Dendritic cell treated with granulocyte-macrophage colony-stimulating factor and Interleukin-4, amounts not matched to agents 40 ng/mL and 50 ng/mL, for 4 days (primary cell): ENCODE measurements at regions not wholly inside any gene's neighbourhood (a gene's known extent, or its start where the extent isn't known, plus 50 kb on each side); places are given as distances from the start of the nearest gene placed in this dataset.

Experiments
- H3K27ac Mint-ChIP-seq: one replicate; pipeline ENCODE4 v1.8.0; 2022; ENCODE audit warnings: mild to moderate bottlenecking, mixed read lengths
- H3K27me3 Mint-ChIP-seq: one replicate; pipeline ENCODE4 v1.8.0; 2022; ENCODE audit warnings: mild to moderate bottlenecking, mixed read lengths
- H3K36me3 Mint-ChIP-seq: one replicate; pipeline ENCODE4 v1.8.0; 2022; ENCODE audit warnings: low read depth, mixed read lengths
- H3K4me1 Mint-ChIP-seq: one replicate; pipeline ENCODE4 v1.8.0; 2022; ENCODE audit warnings: low read depth, mixed read lengths
- H3K4me3 Mint-ChIP-seq: one replicate; pipeline ENCODE4 v1.8.0; 2022; ENCODE audit warnings: mild to moderate bottlenecking, moderate library complexity, mixed read lengths
- H3K9me3 Mint-ChIP-seq: one replicate; pipeline ENCODE4 v1.8.0; 2022; ENCODE audit warnings: mixed read lengths
- intact Hi-C: fragments of 100-400 bp; cut with micrococcal nuclease; formaldehyde crosslinking; loops from one replicate; pipeline ENCODE4 v1.15.0; 2022

DNA sequence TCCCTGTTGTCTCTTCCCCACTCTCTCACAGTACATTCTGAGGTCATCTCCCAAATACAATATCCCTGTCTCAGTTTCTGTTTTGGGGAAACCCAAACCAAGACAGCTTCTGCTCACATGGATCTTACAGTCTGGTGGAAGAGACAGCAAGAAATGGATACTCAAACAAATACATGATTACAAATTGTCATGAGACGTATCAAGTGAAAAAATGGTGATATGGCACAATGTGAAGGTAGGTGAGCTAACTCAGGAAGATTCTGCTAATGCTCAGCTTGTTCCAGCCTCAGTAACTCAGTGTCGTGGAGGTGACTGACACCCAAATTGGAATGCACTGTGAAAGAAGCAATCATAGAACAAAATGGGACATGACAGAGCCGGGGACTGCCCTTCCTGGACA, 68.3 kb downstream of the CHST1 start:
- H3K9me3 Mint-ChIP-seq = no peaks in the 10 kb centered on the region

DNA sequence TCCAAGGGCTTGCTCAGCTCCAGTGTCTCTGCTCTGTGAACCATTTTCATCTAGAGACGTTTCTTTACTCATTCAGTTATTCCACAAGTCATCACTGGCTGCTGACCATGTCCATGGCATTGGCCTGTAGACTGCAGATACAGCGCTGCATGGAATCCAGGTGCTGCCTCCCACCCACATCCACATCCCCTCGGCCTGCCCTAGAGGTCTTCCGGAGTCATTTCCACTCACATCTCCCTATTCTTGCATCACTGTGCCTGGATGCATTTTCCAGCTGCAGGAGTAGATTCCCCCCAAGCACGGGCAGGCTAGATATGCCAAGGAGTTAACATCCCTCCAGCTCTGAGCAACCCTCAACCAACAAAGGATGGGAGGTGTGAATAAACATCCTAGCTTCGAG, 68.9 kb downstream of the CHST1 start:
- intact Hi-C loops = no loop called here
- no peaks in the 10 kb centered on the region for H3K36me3 Mint-ChIP-seq
- no peaks in the 10 kb centered on the region for H3K4me1 Mint-ChIP-seq
- H3K9me3 Mint-ChIP-seq = no peaks in the 10 kb centered on the region
- peaks cover 19% of the 10 kb centered on the region for H3K27me3 Mint-ChIP-seq
- no peak overlapping the region for H3K27ac Mint-ChIP-seq
- no peak overlapping the region for H3K4me3 Mint-ChIP-seq

More for the DNA sequence above, 68.3 kb downstream of the CHST1 start:
- peaks cover 19% of the 10 kb centered on the region for H3K27me3 Mint-ChIP-seq
- H3K27ac Mint-ChIP-seq = no peak overlapping the region
- H3K4me1 Mint-ChIP-seq = no peaks in the 10 kb centered on the region
- no peak overlapping the region for H3K4me3 Mint-ChIP-seq
- H3K36me3 Mint-ChIP-seq = no peaks in the 10 kb centered on the region
- intact Hi-C loops = no loop called here

DNA sequence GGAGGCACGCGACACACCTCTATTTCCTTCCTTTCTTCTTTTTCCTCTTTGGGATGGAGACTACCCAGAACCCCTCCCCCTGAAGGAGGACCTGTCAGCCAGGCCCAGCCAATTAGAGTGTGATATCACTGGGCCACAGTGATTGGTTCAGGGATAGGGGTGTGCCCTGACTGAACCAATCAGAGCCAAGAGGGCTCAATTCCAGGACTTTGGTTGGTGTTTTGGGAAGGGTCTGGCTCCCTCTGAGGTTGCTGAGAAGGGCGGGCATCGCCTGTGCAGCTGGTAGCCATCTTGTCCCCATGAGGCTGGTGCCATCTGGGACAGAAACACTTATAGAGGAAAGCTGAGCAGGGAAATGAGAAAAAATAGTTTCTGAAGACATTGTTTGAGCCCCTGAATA, 71.4 kb downstream of the CHST1 start:
- Mint-ChIP-seq H3K9me3 (no peaks in the 10 kb centered on the region), H3K4me1 (no peaks in the 10 kb centered on the region)
- intact Hi-C loops = no loop called here

DNA sequence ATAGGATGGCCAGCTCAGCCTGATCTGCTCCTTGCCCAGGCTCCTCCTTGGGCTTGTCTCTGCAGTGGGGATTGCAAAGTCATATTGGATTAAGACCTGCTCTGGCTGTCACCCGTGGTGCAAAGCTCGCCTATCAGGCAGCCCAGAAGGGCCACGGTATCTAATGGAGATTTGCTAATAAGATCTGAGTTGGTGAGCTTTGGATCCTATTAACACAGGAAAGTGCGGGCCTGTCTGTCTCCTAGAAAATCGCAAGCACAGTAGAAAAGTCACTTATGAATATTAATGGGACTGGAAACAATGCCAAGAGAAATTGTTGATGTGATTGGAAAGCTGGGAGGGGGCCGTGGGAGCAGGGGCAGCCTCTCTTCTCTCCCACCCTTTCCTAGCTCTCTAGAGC, 72.8 kb downstream of the CHST1 start:
- no peaks in the 10 kb centered on the region for H3K4me1 Mint-ChIP-seq
- H3K27me3 Mint-ChIP-seq = peaks cover 10% of the 10 kb centered on the region
- intact Hi-C loops = no loop called here
- H3K36me3 Mint-ChIP-seq = no peaks in the 10 kb centered on the region
- no peaks in the 10 kb centered on the region for H3K9me3 Mint-ChIP-seq
- H3K4me3 Mint-ChIP-seq = no peak overlapping the region
- H3K27ac Mint-ChIP-seq = no peak overlapping the region

More for the DNA sequence above, 71.4 kb downstream of the CHST1 start:
- H3K27ac Mint-ChIP-seq = no peak overlapping the region
- H3K36me3 Mint-ChIP-seq = no peaks in the 10 kb centered on the region
- peaks cover 14% of the 10 kb centered on the region for H3K27me3 Mint-ChIP-seq
- no peak overlapping the region for H3K4me3 Mint-ChIP-seq

DNA sequence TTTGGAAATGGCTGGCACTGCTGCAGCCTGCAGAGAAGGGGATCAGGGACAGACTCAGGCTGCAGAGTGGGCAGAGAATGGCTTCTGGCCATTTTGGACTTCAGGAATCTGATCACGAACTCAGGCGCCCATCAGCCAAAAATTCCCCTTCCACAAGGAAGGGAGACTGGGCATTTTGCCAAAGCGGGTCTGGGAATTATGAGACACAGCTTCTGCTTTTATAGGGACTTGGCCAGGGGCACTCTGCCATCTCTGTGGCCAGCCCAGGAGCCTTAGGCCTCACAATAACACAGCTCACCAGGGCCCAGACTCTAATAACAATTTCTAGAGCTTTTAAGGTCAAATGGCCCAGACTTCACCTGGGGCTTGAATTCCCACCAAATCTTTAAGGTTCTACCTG, 74.7 kb downstream of the CHST1 start:
- Mint-ChIP-seq H3K4me1 (no peaks in the 10 kb centered on the region), H3K27me3 (peaks cover 15% of the 10 kb centered on the region), H3K27ac (no peak overlapping the region), H3K9me3 (no peaks in the 10 kb centered on the region), H3K4me3 (no peak overlapping the region), H3K36me3 (no peaks in the 10 kb centered on the region)
- intact Hi-C loops = no loop called here

DNA sequence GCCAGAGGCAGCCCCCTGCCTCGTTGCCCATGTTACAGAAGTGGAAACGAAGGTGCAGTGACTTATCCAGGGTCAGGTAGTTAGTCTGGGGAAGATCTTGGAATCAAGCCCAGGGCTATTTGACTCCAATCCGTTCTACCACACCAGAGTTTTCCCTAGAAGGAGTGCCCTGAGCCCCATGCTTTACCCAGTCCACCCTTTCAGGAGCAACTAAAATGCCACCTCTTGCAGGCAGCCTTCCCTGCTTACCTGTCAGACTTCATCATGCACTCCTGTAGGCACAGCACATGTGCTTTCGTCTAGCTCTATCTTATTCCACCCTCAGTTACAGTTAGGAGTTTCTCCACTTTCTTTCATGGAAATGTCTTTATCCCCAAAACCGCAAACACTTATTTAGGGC, 80.2 kb downstream of the CHST1 start:
- Mint-ChIP-seq H3K4me1 (no peaks in the 10 kb centered on the region), H3K36me3 (no peaks in the 10 kb centered on the region), H3K9me3 (no peaks in the 10 kb centered on the region), H3K4me3 (no peak overlapping the region), H3K27me3 (peaks cover 21% of the 10 kb centered on the region), H3K27ac (no peak overlapping the region)
- intact Hi-C loops = no loop called here

DNA sequence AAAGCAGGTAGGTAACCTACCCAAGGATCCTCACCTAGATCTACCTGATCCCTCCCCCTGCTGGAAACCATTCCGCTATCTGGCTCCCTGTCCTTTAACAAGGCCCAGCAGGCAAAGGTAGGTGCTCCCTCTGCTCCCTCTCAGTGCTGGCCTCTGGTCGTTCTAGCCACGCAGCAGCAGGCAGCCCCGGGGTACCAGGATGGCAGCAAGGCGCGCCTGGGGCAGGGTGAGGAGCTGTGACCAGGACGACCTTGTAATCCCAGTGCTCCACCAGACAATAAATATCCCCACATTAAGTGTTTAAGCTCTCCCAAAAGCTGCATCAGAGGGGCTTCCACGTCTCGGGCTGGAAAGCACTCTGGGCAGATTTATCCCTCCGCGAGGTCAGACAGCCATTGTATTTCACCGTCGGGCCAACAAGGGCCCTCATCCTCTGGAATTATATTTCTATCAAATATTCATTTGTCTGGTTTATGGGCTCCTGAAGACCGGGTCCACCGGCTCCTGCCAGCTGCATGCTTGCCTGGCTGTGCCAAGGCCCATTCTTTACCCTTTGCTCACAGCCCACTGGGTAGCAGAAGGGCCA, 81.3 kb downstream of the CHST1 start:
- H3K9me3 Mint-ChIP-seq = no peaks in the 10 kb centered on the region
- H3K27me3 Mint-ChIP-seq = peaks cover 21% of the 10 kb centered on the region
- H3K4me3 Mint-ChIP-seq = no peak overlapping the region
- H3K36me3 Mint-ChIP-seq = no peaks in the 10 kb centered on the region
- intact Hi-C loops = no loop called here
- H3K4me1 Mint-ChIP-seq = no peaks in the 10 kb centered on the region
- H3K27ac Mint-ChIP-seq = no peak overlapping the region

DNA sequence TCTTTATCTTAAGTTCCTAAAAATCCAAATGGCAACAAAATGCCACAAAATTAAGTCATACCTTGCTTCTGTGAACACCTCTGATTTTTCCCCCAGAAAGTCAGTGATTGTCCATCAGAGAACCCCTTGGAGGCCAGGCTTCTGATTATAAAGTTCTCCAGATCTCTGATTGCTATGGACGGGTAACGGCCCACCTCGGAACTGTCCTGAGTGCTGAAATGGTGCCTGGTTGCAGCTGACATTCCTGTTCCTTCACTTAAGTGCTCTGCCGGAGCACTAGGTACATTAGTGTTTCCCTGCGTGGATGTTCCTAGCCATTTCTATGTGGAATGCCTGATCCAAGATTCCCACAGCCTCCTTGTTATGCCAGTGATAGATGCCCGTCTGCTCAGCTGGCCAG, 85.0 kb downstream of the CHST1 start:
- Mint-ChIP-seq H3K27me3 (peaks cover 12% of the 10 kb centered on the region), H3K27ac (no peak overlapping the region), H3K36me3 (no peaks in the 10 kb centered on the region), H3K4me3 (no peak overlapping the region), H3K9me3 (no peaks in the 10 kb centered on the region), H3K4me1 (no peaks in the 10 kb centered on the region)
- intact Hi-C loops = no loop called here

DNA sequence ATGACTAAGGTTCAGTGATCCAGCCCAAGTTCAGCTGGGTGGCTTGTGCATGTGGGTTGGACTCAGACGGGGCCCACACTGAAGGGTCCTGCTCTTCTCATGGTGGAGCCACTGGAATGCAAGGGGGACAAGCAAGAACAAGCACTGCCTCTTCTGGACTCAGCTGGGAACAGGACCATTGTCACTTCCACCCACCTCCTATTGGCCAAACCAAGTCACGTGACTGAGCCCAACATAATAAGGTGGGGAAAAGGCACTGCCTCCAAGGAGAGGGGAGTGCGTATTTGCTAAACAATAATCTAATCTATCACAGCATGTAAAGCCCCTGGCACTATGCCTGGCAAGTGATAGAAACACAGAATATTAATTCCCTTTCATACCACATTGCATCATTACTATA, 87.1 kb downstream of the CHST1 start:
- Mint-ChIP-seq H3K27me3 (peaks cover 8% of the 10 kb centered on the region), H3K27ac (no peak overlapping the region), H3K36me3 (no peaks in the 10 kb centered on the region), H3K4me1 (no peaks in the 10 kb centered on the region), H3K4me3 (no peak overlapping the region), H3K9me3 (no peaks in the 10 kb centered on the region)
- intact Hi-C loops = no loop called here

DNA sequence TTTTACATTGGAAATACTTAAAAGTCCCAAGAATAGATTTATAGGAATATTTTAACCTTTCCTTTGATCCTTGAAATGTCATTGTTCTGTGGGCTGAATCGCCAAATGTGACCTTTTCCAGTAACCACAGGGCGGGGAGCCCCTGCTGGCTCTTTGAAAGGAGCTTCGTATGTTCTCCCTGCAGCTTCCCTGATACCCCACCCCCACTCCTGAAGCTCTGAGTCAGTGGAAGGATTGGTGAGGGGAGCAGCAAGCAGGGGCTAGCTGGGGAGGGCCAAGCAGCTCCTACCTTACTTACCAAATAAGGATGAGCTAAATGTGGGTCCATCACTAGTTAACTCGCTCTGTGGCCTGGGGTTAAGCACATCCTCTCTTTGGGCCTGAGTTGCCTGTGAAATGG, 87.7 kb downstream of the CHST1 start:
- no peaks in the 10 kb centered on the region for H3K36me3 Mint-ChIP-seq
- no peak overlapping the region for H3K4me3 Mint-ChIP-seq
- no peaks in the 10 kb centered on the region for H3K4me1 Mint-ChIP-seq
- H3K27me3 Mint-ChIP-seq = peaks cover 8% of the 10 kb centered on the region
- no peak overlapping the region for H3K27ac Mint-ChIP-seq
- no peaks in the 10 kb centered on the region for H3K9me3 Mint-ChIP-seq
- intact Hi-C loops = no loop called here

DNA sequence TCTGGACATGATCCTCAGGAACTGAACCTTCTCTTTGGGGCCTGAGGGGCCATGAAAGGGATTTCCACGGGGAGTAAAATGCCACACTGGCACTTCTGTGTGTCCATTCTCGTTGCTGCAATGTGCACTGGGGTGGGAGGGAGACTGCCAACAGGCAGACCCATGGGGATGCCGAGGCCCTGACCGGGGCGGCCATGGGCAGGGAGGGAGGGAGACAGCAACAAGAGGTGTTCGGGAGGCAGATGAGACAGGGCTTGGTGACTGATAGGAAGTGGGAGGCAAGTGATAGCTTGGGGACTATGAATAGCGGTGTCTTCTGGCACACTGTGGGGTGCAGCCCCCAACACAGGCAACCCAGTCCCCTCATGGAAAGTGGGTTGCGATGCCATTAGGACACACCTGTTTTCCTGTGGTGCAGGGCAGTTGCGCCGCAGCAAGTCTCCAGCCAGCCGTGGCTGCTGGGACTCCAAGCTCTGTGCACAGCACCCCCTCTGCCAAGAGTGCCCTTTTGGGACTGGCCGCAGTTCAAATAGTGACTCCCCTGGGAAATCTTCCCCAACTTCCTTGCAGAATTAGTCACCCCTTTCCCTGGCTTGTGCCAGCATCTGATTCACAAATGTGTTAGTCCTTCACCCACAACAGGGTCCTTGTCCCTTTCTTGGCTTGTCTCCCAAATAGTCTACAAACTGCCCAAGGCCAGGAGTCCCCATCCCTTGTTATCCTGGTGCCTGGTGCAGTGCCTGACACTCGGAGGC, 88.8 kb downstream of the CHST1 start:
- H3K36me3 Mint-ChIP-seq = no peaks in the 10 kb centered on the region
- H3K27me3 Mint-ChIP-seq = peaks cover 5% of the 10 kb centered on the region
- intact Hi-C loops = no loop called here
- H3K27ac Mint-ChIP-seq = no peak overlapping the region
- no peaks in the 10 kb centered on the region for H3K4me1 Mint-ChIP-seq
- H3K9me3 Mint-ChIP-seq = no peaks in the 10 kb centered on the region
- H3K4me3 Mint-ChIP-seq = no peak overlapping the region

DNA sequence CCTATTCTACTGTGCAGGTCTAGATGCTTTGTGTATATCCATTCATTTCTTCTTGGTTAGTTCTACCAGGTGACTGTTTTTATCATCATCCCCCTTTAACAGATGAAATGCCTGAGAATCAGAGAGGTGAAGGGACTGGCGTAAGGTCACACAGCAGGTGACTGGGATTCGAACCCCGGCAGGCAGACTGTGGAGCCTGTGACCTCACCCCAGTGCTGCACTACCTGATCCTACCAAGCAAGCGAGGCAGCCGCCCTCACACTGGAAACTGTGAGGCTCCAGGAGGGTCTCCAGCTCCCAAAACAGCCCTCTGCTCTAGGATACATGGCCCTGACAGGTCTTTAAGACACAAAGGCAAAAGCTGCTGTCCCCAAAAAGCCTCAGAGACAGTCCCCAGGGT, 91.7 kb downstream of the CHST1 start:
- no peaks in the 10 kb centered on the region for H3K9me3 Mint-ChIP-seq
- no peak overlapping the region for H3K27ac Mint-ChIP-seq
- peaks cover 2% of the 10 kb centered on the region for H3K27me3 Mint-ChIP-seq
- no peak overlapping the region for H3K4me3 Mint-ChIP-seq
- no peaks in the 10 kb centered on the region for H3K36me3 Mint-ChIP-seq
- intact Hi-C loops = no loop called here
- H3K4me1 Mint-ChIP-seq = no peaks in the 10 kb centered on the region

DNA sequence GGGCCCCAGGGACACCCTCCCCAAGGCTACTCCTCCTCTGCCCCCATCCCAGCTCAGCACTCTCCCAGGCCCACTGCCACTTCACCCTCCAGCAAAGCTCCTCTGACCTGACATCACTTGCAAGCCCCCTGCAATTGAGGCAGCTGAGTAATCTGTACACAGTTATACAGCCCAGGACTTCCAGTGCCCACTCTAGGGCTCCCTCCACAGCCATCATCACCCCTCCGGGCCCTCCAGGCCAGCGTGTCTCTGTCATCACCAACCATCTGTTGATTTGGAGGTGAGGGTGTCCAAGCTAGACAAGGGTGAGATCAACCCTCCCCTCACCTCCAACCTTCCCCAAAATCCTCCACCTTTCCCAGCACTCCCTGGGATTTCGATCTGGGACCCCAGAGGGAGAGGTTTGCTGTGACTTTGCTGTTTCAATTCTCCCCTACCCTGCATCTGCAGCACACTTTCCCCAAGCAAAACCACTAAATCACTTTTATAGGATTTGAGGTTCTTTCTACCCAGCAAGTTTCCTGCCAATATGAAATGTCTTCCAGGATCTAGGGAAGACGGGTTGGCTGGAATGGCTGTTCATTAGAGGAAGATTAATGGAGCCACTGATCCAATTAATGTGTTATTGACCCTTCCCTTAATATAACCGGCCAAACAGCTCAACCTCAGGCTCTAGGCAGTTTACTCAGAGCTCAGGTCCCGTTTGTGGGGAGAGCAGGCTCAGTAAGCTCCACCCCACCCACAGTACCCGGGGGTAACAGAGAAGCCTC, 92.9 kb downstream of the CHST1 start:
- Mint-ChIP-seq H3K27me3 (peaks cover 2% of the 10 kb centered on the region), H3K4me1 (no peaks in the 10 kb centered on the region), H3K27ac (no peak overlapping the region), H3K9me3 (no peaks in the 10 kb centered on the region), H3K4me3 (no peak overlapping the region), H3K36me3 (no peaks in the 10 kb centered on the region)
- intact Hi-C loops = no loop called here

DNA sequence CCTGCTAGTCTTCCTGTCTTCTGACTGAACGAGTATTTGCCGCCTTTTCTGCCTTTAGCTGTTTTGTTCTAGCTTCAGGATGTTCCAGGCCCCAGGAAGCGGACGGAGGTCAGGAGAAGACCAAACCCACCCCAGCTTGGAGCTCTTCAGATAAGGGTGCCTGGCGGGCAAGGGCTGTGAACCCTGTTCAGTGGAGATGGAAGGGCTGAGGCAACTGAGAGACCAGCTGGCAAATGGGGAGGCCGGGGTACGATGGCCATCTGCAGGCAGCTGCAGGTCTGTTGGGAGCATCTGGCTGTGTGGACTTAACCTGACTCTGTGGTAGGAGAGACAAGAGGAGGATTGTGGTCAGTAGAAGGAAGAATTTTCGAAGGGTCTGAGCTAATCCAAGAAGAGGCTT, 95.6 kb downstream of the CHST1 start:
- Mint-ChIP-seq H3K27me3 (peaks cover 3% of the 10 kb centered on the region), H3K4me1 (no peaks in the 10 kb centered on the region), H3K9me3 (no peaks in the 10 kb centered on the region), H3K27ac (no peak overlapping the region), H3K36me3 (no peaks in the 10 kb centered on the region), H3K4me3 (no peak overlapping the region)
- intact Hi-C loops = no loop called here
